Type B pancreatic cell (in vitro differentiated cells): ENCODE measurements at regions not wholly inside any gene's neighbourhood (a gene's known extent, or its start where the extent isn't known, plus 50 kb on each side); places are given as distances from the start of the nearest gene placed in this dataset.
A peak's percentile ranks its signal among the peaks of the same experiment; 100 is the strongest.

Experiments used
- DNase-seq: peaks from one replicate; pipeline ENCODE4 v3.0.0; 2021; ENCODE audit warnings: mixed read lengths; ENCODE audit not compliant: unreplicated experiment; ENCODE audit errors: extremely low spot score
- H3K27ac Mint-ChIP-seq: 2 replicates; pipeline ENCODE4 v1.8.0; 2021; ENCODE audit warnings: mild to moderate bottlenecking, mixed read lengths
- H3K27me3 Mint-ChIP-seq: 2 replicates; pipeline ENCODE4 v1.8.0; 2021; ENCODE audit warnings: mixed read lengths
- H3K36me3 Mint-ChIP-seq: 2 replicates; pipeline ENCODE4 v1.8.0; 2021; ENCODE audit warnings: mixed read lengths
- H3K4me1 Mint-ChIP-seq: one replicate; pipeline ENCODE4 v1.8.0; 2021; ENCODE audit warnings: mixed read lengths; ENCODE audit not compliant: unreplicated experiment
- H3K4me3 Mint-ChIP-seq: 2 replicates; pipeline ENCODE4 v1.8.0; 2021; ENCODE audit warnings: mild to moderate bottlenecking, mixed read lengths
- H3K9me3 Mint-ChIP-seq: 2 replicates; pipeline ENCODE4 v1.8.0; 2021; ENCODE audit warnings: mixed read lengths
- TF ChIP-seq, protein P1 (sequence below): fragments of 200-600 bp; sonication (generic); conservative IDR thresholded peaks from 2 replicates; pipeline ENCODE4 v1.5.0; 2021; ENCODE audit warnings: antibody characterized with exemption, mild to moderate bottlenecking

- Mint-ChIP-seq H3K4me3 (no peak overlapping the region), H3K36me3 (no peaks in the 10 kb centered on the region), H3K9me3 (peaks cover 14% of the 10 kb centered on the region), H3K27ac (no peak overlapping the region), H3K27me3 (peaks cover 12% of the 10 kb centered on the region), H3K4me1 (peaks cover 4% of the 10 kb centered on the region)
- DNase-seq: no peak
- TF ChIP-seq, protein P1, sequence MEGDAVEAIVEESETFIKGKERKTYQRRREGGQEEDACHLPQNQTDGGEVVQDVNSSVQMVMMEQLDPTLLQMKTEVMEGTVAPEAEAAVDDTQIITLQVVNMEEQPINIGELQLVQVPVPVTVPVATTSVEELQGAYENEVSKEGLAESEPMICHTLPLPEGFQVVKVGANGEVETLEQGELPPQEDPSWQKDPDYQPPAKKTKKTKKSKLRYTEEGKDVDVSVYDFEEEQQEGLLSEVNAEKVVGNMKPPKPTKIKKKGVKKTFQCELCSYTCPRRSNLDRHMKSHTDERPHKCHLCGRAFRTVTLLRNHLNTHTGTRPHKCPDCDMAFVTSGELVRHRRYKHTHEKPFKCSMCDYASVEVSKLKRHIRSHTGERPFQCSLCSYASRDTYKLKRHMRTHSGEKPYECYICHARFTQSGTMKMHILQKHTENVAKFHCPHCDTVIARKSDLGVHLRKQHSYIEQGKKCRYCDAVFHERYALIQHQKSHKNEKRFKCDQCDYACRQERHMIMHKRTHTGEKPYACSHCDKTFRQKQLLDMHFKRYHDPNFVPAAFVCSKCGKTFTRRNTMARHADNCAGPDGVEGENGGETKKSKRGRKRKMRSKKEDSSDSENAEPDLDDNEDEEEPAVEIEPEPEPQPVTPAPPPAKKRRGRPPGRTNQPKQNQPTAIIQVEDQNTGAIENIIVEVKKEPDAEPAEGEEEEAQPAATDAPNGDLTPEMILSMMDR: no peak
These were observed 505.9 kb downstream of the MED13L start for GRCh38 chr12:115771601-115772000.

DNA sequence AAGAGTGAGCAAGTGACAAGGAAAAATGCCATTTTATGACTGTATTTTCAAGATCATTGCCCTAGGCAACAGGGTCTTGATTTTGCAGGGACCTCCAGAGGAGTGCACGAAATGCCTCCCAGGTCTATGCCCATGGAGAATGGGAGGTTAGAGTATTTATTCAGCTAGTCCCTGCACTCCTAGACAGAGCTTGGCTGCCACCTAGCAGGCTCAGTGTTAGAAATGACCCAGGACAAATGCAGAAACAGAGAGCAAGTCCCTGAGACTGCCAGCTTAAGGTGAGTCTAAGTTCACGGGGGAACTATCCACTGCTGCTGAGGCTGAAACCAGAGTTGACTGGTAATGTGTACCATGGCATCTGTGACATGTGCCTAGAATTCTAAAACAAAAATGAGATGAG lies 506.4 kb downstream of the MED13L start:
- Mint-ChIP-seq H3K27ac (no peak overlapping the region), H3K9me3 (peaks cover 20% of the 10 kb centered on the region), H3K36me3 (no peaks in the 10 kb centered on the region), H3K4me1 (peaks cover 4% of the 10 kb centered on the region), H3K4me3 (no peak overlapping the region), H3K27me3 (peaks cover 10% of the 10 kb centered on the region)
- DNase-seq: no peak
- TF ChIP-seq, protein P1: peak; percentile 47

DNA sequence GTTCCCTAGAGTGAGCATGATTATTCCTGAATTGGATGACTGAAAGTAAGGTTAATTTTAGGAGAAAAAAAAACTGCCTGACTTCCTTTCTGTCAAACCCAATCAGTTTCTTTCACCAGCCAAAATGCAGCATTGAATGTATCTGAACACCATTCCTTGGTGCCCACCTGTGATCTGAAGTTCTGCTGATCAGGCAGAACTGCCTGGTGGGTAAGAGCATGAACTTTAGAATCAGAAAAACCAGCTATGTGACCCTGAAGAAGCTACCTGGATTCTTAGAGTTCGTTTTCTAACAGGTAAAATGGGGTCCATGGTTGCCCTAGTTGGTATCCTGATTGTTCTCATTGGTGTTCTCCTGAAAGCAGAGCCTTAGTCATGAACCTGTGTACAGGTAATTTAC lies 506.9 kb downstream of the MED13L start:
- no peaks in the 10 kb centered on the region for H3K36me3 Mint-ChIP-seq
- H3K4me1 Mint-ChIP-seq: peaks cover 4% of the 10 kb centered on the region
- TF ChIP-seq, protein P1: no peak
- peaks cover 10% of the 10 kb centered on the region for H3K27me3 Mint-ChIP-seq
- H3K27ac Mint-ChIP-seq: no peak overlapping the region
- peaks cover 16% of the 10 kb centered on the region for H3K9me3 Mint-ChIP-seq
- H3K4me3 Mint-ChIP-seq: no peak overlapping the region
- DNase-seq: no peak

DNA sequence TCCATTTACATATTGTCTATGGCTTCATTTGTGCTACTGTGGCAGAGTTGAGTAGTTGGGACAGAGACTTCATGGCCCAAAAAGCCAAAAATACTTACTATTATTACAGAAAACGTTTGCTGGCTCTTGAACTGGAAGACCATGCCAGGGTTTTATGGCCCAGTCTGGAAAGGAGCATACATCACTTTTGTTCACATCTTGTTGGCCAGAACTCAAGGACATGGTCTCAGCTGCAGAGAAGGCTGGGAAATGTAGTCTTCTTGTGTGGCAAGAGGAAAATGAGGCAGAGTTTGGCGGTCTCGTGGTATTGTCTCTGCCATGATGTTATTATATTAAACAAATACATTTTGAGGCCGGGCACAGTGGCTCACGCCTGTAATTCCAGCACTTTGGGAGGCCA lies 509.6 kb downstream of the MED13L start:
- Mint-ChIP-seq H3K4me3 (no peak overlapping the region), H3K4me1 (no peaks in the 10 kb centered on the region), H3K9me3 (peaks cover 10% of the 10 kb centered on the region), H3K36me3 (no peaks in the 10 kb centered on the region), H3K27me3 (peaks cover 8% of the 10 kb centered on the region), H3K27ac (no peak overlapping the region)
- TF ChIP-seq, protein P1: no peak
- DNase-seq: no peak

- peaks cover 8% of the 10 kb centered on the region for H3K4me1 Mint-ChIP-seq
- peaks cover 9% of the 10 kb centered on the region for H3K27me3 Mint-ChIP-seq
- H3K36me3 Mint-ChIP-seq: no peaks in the 10 kb centered on the region
- DNase-seq: no peak
- H3K4me3 Mint-ChIP-seq: no peak overlapping the region
- no peak overlapping the region for H3K27ac Mint-ChIP-seq
- H3K9me3 Mint-ChIP-seq: peaks cover 14% of the 10 kb centered on the region
- TF ChIP-seq, protein P1: no peak
These were observed 513.4 kb downstream of the MED13L start for GRCh38 chr12:115763982-115764621.
